ENCODE measurements at regions not wholly inside any gene's neighbourhood (a gene's known extent, or its start where the extent isn't known, plus 50 kb on each side); places are given as distances from the start of the nearest gene placed in this dataset.

DNA sequence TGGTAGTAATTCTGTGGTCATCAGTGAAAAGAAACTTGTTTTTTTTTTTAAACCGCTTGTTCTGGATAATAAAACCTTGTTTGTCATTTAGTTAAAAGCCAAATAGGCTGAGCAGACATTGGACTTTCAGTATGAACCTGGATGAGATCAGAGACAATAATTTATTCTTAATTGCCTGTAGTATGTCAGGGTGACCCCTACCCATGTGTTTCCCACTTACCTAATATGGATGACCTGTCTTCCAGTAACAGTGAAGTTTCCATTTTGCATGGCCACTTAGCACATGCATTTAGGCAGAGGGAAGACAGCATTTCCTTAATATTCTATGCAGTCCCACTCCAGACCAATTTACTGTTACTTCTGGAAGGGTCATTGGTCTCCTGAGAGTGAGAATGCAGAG, 87.6 kb upstream of the CFAP20DC start:
- DNase-seq (ENCODE audit: low read depth) = no peak

DNA sequence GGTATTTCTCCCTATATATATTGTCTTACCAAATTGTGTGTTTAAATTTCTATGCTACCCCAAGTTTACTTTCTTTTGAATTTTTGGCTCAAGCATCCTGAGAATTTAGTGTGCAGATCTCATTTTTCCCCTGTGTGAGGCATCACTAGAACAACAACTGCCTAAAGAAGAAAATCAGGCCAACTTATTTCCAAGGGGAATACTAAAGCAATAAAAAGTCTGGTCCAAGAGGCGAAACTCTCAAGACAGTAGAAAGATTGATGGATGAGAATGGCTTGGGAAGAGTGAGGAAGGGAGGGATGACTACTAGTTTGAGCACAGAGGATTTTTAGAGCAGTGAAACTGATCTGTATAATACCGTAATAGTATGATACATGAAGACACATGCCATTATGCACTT, 86.3 kb upstream of the CFAP20DC start:
- no peak for DNase-seq (ENCODE audit: low read depth)

- no peak for DNase-seq (ENCODE audit: low read depth)
These were observed 85.3 kb upstream of the CFAP20DC start for GRCh38 chr3:59135096-59135495.

DNA sequence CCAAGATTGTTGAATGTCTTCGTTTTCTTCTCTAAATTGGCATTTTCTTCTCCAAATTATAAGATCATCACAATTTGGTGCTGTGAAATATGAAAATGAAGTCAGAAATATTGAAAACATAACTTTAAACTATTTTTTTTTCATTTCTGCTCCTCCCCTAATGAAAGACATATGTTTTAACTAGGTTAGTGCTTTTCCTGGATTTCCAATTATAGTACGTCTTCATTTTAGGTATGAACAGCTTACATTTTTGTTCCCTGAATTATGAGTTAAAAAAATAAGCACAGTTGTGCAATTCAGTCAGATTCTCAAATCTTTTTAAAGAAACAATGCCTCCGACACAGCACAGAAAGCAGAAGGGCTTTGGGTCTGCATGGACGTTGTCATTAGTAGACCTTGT, 83.5 kb upstream of the CFAP20DC start:
- DNase-seq (ENCODE audit: low read depth) = no peak

DNA sequence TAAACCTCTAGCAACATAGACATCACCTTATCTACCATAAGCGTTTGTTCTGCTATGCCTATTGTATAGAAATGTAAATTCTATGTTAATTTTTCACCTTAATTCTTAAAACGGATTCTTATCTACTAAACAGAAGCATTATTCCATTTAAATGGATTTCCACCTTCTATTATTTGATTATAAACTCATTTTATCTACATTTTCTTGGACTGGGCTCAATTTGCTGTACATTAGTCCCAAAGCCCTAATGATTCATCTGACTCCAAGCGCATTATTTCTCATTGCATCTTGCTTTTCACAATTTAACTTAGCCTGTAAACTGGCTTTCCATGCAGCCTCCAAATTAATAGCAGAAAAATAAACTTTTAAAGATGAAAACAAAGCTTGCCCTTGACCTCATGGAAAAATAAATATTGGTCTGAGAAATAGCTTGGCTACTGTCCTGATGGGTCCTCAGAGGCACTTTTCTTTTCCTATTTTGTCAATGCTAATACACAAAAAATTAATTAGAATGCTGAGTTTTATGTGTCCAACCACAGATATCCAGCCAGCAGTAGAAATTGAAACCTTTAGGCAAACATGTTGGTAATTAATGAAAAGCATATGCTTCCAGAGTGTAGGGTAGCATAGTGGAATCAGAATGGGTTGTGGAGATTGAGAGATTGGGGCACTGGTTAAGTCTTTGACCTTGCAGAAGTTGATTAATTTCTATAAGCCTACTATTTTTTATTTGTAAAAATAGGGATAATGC, 81.4 kb upstream of the CFAP20DC start:
- peak; percentile 9 for DNase-seq (ENCODE audit: low read depth)

- DNase-seq (ENCODE audit: low read depth) = no peak
These were observed 78.9 kb upstream of the CFAP20DC start for GRCh38 chr3:59128685-59129084.

- DNase-seq (ENCODE audit: low read depth) = peak; percentile 95
These were observed 77.2 kb upstream of the CFAP20DC start for GRCh38 chr3:59127071-59127470.

- DNase-seq (ENCODE audit: low read depth) = peak; percentile 94
These were observed 76.6 kb upstream of the CFAP20DC start for GRCh38 chr3:59126446-59126845.

- no peak for DNase-seq (ENCODE audit: low read depth)
These were observed 71.7 kb upstream of the CFAP20DC start for GRCh38 chr3:59121346-59122144.

DNA sequence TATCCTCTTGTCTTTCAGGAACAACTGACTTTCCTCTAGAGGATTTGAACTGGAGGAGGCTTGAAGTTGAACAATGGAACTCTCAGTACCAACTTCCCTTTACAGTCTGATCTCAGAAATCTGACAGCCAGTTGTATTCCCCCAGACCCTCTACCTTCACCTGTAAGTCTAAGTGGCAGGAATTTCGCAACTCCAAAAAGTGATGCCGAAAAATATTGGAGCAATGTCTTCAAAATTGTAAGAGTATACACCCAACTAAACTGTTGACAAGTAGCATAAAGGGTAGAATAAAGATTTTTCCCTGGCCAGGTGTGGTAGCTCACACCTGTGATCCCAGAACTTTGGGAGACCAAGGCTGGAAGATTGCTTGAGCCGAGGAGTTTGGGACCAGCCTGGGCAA, 69.1 kb upstream of the CFAP20DC start:
- no peak for DNase-seq (ENCODE audit: low read depth)

DNA sequence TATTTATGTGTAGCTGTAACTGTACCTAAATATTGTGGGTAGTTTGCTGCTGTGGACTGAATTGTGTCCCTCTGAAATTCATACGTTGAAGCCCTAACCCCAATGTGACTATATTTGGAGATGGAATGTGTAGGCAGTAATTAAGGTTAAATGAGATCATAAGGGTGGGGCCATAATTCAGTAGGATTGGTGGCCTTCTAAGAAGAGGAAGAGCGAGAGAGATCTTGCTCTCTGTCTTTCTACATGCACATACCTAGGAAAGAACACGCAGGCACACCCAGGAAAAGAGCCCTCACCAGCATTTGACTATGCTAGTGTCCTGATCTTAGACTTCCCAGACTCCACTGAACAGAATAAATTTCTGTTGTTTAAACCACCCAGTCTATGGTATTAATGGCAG, 67.6 kb upstream of the CFAP20DC start:
- DNase-seq (ENCODE audit: low read depth) = no peak

- no peak for DNase-seq (ENCODE audit: low read depth)
These were observed 66.4 kb upstream of the CFAP20DC start for GRCh38 chr3:59116233-59116537.

DNA sequence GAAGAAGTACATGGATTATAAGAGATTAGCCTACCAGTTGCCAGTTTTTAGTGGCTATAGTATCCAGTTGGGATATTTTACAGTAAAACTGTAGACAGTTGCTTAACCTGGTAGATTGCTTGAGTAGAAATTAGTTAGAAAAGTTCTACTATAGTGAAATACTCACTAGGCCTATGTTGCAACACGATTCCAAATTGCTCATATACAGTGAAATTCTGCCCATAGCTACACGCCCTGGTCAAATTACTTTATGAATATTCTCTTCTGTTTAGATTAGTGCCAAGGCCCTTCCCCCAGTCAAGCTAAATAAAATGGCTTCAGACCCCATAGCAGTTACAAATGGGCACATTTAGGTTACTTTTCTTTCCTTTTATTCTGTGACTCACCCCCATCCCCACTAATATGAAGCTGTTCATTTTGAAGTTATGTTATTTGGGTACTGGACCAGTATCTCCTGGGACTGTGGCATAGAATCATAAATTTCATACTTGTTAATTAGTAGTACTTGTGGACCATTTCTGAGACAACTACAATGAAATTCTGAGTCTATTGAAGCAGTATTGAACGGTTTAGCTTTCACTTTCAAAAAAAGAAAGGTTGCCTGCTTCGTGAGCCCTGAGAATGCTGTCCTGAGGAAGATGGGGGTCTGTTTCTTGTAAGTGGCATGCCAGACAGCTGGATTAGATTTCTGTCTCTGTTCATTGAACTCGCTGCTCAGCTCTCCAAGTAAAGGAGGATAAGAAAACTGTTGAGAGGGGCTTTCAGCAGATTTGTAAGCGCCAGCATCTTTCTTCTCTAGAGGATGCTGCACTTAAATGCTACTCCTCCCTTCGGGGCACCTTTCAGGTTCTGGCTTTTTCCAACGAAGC, 65.8 kb upstream of the CFAP20DC start:
- DNase-seq (ENCODE audit: low read depth) = peak; percentile 4

DNA sequence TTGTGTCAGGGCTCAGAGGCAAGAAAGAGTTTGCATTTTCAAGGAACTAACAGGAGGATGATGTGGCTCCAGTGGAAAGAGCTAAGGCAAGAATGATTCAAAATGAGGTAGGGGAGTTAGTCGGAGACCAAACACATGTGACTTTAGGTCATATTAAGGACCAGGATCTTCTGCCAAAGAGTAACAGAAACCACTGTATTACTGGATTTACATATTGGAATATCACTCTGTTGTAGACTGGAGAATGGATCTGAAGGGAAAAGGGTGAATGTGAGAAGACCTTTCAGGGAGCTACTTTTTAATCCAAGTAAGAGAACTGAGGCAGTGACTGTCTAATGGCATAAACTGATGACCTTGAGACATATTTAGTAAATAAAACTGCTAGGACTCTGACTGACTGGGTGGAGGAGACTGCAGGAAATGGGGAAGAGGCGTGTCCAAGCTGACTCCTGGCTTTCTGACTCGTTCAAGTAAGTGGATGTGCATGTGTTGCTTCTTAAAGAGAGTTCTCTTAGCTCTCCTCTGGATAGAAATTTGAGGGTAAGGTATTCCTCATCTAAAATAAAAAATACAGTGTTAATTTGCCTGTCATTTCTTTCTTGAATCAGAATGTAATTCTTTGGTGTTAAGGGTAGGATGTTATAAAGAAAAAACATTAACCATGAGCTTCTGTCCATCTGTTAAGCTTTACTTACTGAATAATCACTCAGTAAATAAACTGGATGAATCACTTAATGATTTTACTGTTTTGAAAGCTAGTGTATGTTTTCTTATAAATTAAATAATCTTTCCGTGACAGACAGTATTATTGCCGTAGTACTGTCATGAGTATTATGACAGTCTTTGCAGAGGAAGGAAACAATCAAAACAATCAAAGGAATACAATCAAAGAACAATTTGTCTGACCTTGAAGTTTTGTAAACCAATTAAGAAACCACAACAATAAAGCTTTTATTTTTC, 58.3 kb upstream of the CFAP20DC start:
- peak; percentile 54 for DNase-seq (ENCODE audit: low read depth)

DNA sequence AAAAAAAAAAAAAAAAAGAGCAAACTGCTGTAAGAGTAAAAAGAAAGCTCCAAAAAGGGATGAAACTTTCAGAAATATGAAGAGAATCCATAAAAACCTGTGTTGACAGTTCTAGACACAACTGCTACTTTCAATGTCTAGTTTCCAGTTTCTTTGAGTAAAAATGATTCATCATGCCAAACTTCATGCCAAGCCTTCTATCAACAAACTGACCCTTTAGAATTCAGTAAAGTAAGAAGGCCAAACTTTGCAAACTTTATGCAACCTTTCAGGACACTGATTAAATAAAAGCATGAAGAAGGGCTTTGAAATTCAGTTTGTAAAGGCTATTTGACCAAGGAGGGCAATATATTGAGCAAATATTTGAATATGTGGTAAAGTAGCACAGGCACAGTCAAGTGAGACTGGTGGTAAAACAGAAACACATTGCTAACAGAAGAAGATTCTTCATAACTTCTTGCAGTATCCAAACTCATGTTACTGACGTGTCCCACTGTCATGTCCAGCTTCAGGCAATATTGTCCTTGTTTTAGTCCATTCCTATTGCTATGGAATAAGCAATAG, 56.3 kb upstream of the CFAP20DC start:
- peak; percentile 58 for DNase-seq (ENCODE audit: low read depth)

DNA sequence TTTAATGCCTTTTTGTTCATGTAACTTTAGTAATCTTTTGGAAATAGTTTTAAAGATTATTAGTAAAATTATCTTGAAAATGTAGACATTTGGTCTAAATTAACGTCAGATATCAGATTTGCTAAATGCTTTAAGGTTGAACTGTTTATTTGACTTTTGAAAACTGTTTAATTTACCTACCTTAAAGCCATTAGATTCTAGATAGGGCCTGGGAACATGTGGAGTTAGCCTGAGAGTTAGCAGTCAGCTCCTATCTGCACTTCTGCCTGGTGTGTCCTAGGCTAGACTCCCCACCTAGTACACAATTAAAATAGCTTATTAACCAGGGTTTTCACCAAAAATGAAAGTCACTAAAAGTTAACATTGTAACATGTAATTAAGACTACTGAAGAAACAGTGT, 53.7 kb upstream of the CFAP20DC start:
- no peak for DNase-seq (ENCODE audit: low read depth)

GRCh38 chr3:59101231-59101736, 51.5 kb upstream of the CFAP20DC start:
- peak; percentile 95 for DNase-seq (ENCODE audit: low read depth)
